Fibroblast of the aortic adventitia (primary cell): ENCODE measurements at regions not wholly inside any gene's neighbourhood (a gene's known extent, or its start where the extent isn't known, plus 50 kb on each side); places are given as distances from the start of the nearest gene placed in this dataset.

Experiments used
- DNase-seq: peaks from one replicate; pipeline ENCODE4 v3.0.0-alpha.2; 2010; ENCODE audit warnings: low read depth
- H3K4me3 ChIP-seq: 2 replicates; pipeline ENCODE4 v1.5.1; 2011; ENCODE audit warnings: low read depth, mild to moderate bottlenecking, control low read depth, low read length, moderate library complexity
- TF ChIP-seq, protein P1 (sequence below): IDR thresholded peaks from 2 replicates; pipeline ENCODE4 v1.5.1; 2011; ENCODE audit warnings: mild to moderate bottlenecking, low read length, control low read depth, inconsistent platforms; ENCODE audit not compliant: insufficient read depth

DNA sequence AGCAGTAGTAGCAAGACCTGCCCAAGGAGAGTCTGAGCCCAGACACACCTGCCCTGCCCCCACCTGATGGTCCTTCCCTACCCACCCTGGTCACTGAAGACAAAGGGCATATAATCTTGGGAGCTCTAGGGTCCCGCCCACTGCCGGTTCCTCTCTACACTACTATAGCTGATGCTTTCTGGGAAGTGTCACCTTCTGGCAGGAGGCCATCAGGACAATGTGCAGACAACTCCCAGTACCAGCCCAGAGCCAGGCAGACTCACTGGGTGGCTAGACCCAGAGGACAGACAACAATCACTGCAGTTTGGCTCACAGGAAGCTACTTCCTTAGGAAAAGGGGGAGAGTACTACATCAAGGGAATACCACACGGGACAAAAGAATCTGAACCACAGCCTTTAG is 312.7 kb downstream of the SPRY1 start:
- TF ChIP-seq, protein P1, sequence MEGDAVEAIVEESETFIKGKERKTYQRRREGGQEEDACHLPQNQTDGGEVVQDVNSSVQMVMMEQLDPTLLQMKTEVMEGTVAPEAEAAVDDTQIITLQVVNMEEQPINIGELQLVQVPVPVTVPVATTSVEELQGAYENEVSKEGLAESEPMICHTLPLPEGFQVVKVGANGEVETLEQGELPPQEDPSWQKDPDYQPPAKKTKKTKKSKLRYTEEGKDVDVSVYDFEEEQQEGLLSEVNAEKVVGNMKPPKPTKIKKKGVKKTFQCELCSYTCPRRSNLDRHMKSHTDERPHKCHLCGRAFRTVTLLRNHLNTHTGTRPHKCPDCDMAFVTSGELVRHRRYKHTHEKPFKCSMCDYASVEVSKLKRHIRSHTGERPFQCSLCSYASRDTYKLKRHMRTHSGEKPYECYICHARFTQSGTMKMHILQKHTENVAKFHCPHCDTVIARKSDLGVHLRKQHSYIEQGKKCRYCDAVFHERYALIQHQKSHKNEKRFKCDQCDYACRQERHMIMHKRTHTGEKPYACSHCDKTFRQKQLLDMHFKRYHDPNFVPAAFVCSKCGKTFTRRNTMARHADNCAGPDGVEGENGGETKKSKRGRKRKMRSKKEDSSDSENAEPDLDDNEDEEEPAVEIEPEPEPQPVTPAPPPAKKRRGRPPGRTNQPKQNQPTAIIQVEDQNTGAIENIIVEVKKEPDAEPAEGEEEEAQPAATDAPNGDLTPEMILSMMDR: no peak
- DNase-seq: no peak
- no peak overlapping the region for H3K4me3 ChIP-seq

DNA sequence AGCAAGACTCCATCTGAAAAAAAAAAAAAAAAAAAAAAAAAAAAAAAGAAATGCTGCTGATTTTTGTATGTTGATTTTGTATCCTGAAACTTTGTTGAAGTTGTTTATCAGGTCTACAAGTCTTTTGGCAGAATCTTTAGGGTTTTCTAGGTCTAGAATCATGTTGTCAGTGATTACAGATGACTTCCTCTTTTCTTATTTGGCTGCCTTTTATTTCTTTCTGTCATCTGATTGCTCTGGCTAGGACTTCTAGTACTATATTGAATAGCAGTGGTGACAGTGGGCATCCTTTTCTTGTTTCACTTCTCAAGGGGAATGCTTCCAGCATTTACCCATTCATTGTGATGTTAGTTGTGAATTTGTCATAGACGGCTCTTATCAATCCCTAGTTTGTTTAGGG is 334.4 kb downstream of the SPRY1 start:
- H3K4me3 ChIP-seq: no peak overlapping the region
- TF ChIP-seq, protein P1: no peak
- DNase-seq: no peak

DNA sequence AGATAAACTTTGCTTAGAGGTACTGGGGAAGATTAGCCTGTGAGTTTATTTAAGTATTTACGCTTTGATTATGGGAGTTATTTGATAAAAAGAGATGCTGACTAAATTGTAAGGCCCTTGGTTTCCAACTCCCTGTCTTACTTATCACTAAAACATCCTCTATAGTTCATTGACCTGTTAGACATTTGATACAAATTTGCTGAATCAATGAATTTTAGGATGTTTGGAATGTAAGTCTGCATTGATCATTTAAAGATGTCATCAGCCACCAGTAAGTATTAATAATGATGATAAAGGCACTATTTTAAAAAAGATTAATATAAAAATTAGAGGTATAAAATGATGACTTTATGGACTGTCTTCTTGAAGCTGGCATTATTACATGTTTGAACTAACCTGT is 340.6 kb downstream of the SPRY1 start:
- H3K4me3 ChIP-seq: no peak overlapping the region
- no peak for DNase-seq
- TF ChIP-seq, protein P1: no peak

DNA sequence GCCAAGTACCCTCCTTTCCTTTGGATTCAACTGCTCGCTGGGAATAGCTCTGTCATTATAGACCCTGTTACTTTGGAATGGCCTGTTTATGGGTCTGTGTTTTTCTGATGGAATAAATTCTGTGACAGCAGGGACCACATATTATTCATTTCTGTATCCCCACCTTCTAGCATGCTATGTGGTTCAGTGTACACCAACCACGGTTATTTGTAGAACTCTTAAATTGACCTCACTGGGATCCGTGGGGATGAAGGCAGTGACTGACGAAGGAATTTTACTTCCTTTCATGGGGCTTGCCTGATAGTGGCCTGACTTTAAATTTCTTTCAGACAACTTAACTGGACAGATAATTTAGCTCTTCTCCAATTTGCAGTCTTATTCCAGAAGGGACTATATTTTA is 343.2 kb downstream of the SPRY1 start:
- DNase-seq: no peak
- TF ChIP-seq, protein P1: no peak
- no peak overlapping the region for H3K4me3 ChIP-seq

DNA sequence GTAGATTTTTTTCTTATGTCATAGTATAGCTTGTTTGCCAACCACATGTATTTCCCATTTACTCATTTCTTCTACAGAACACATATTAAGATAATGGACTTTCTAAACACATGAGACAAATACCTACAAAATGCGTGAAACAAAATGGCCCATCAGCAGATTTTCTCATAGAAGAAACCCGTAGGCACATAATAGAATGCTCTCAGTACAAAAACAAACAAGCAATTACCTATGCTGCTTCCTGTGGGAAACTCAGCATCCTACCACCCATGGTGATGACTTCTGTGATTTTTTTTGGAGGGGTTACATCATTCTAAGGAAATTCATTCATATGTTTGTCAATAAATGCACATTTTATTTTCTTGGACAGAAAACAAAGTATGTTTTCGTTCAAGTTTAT is 343.6 kb downstream of the SPRY1 start:
- TF ChIP-seq, protein P1: no peak
- DNase-seq: no peak
- H3K4me3 ChIP-seq: no peak overlapping the region

DNA sequence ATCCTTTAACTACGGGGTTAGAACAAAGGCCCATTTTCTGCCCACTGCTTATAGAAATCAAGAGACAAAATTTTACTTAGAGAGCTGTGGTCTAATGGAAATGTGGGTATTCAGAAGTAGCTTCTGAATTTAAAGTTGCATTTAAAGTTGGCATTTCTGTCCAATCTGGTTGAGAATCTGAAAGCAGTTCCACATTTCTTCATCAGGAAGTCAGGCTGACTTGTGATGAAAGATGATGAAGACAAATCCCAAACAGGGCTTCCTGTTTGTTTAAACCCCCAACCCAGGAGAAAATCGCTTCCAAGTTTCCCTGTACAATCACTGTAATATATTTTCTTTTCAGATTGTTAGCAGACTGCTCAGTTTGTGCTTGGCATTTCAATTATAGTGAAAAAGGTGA is 345.3 kb downstream of the SPRY1 start:
- DNase-seq: peak; percentile 31
- no peak overlapping the region for H3K4me3 ChIP-seq
- TF ChIP-seq, protein P1: no peak

DNA sequence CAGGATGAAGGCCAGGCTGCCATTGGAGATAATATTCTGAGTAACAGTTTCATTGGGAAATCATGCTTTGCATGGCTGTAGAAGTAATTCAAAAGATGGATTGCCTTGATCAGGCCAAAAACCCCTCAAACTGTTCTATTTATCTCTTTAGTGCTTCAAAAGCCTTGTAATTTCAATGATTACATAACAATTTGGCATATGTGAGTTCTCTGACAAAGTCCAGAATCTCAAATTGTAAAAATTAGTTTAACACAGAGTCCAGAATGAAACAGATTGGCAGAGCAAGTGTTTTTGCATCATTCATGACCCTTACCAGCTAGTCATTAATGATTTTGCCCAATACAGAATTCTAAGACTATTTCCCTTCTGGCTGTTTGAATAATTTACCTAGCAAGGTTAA is 347.3 kb downstream of the SPRY1 start:
- TF ChIP-seq, protein P1: no peak
- H3K4me3 ChIP-seq: no peak overlapping the region
- peak; percentile 78 for DNase-seq
